ENCODE measurements at regions not wholly inside any gene's neighbourhood (a gene's known extent, or its start where the extent isn't known, plus 50 kb on each side); places are given as distances from the start of the nearest gene placed in this dataset.

- no peak for DNase-seq (ENCODE audit: low read depth in 2 of 2)
- TF ChIP-seq EZH2 (IDR thresholded peaks at IDR 0.05; ENCODE audit: low read length, missing control alignments) (no peak), CTCF (conservative IDR thresholded peaks at IDR 0.05 in 1 of 2, IDR thresholded peaks at IDR 0.05 in 1 of 2; ENCODE audit: low read depth in 1 of 2, low read length in 2 of 2) (no peak)
These were observed 82.0 kb upstream of the MEX3C start for GRCh38 chr18:51279367-51279984.

GRCh38 chr18:51287818-51288508 lies 90.5 kb upstream of the MEX3C start:
- Histone ChIP-seq H3K36me3 (ENCODE audit: control insufficient read depth, insufficient read depth, low read length) (no peaks in the 10 kb centered on the region), H2AFZ (ENCODE audit: low read length) (no peak overlapping the region), H3K4me2 (ENCODE audit: extremely low read depth, insufficient read depth, low read length) (no peak overlapping the region), H4K20me1 (ENCODE audit: control insufficient read depth, extremely low read depth, insufficient read depth, low read length) (no peaks in the 10 kb centered on the region), H3K79me2 (ENCODE audit: control insufficient read depth, insufficient read depth, low read length) (no peaks in the 10 kb centered on the region), H3K9me3 (ENCODE audit: control insufficient read depth, insufficient read depth, low read depth, low read length) (no peaks in the 10 kb centered on the region), H3K9ac (ENCODE audit: insufficient read depth, low read length) (no peak overlapping the region), H3K27ac (ENCODE audit: insufficient read depth, low read length) (no peak overlapping the region), H3K4me3 (replicated peaks in 1 of 4; ENCODE audit: control extremely low read depth in 1 of 4, insufficient read depth in 1 of 4, low read depth in 3 of 4, low read length in 4 of 4) (no peak overlapping the region), H3K4me1 (ENCODE audit: control insufficient read depth, extremely low read depth, insufficient read depth, low read length) (no peaks in the 10 kb centered on the region), H3K27me3 (ENCODE audit: control insufficient read depth, insufficient read depth, low read length) (no peaks in the 10 kb centered on the region)
- no peak for DNase-seq (ENCODE audit: low read depth in 2 of 2)
- TF ChIP-seq CTCF (conservative IDR thresholded peaks at IDR 0.05 in 1 of 2, IDR thresholded peaks at IDR 0.05 in 1 of 2; ENCODE audit: low read depth in 1 of 2, low read length in 2 of 2) = no peak
- no peak for TF ChIP-seq EZH2 (IDR thresholded peaks at IDR 0.05; ENCODE audit: low read length, missing control alignments)

More at GRCh38 chr18:51279367-51279984, 82.0 kb upstream of the MEX3C start:
- Histone ChIP-seq H2AFZ (ENCODE audit: low read length) (no peak overlapping the region), H3K79me2 (ENCODE audit: control insufficient read depth, insufficient read depth, low read length) (no peaks in the 10 kb centered on the region), H4K20me1 (ENCODE audit: control insufficient read depth, extremely low read depth, insufficient read depth, low read length) (no peaks in the 10 kb centered on the region), H3K27me3 (ENCODE audit: control insufficient read depth, insufficient read depth, low read length) (no peaks in the 10 kb centered on the region), H3K4me3 (replicated peaks in 1 of 4; ENCODE audit: control extremely low read depth in 1 of 4, insufficient read depth in 1 of 4, low read depth in 3 of 4, low read length in 4 of 4) (no peak overlapping the region), H3K4me1 (ENCODE audit: control insufficient read depth, extremely low read depth, insufficient read depth, low read length) (no peaks in the 10 kb centered on the region), H3K27ac (ENCODE audit: insufficient read depth, low read length) (no peak overlapping the region), H3K9ac (ENCODE audit: insufficient read depth, low read length) (no peak overlapping the region), H3K9me3 (ENCODE audit: control insufficient read depth, insufficient read depth, low read depth, low read length) (no peaks in the 10 kb centered on the region), H3K4me2 (ENCODE audit: extremely low read depth, insufficient read depth, low read length) (no peak overlapping the region), H3K36me3 (ENCODE audit: control insufficient read depth, insufficient read depth, low read length) (no peaks in the 10 kb centered on the region)

- H3K4me3 ChIP-seq (replicated peaks in 1 of 4; ENCODE audit: control extremely low read depth in 1 of 4, insufficient read depth in 1 of 4, low read depth in 3 of 4, low read length in 4 of 4) = no peak overlapping the region
- no peak overlapping the region for H3K9ac ChIP-seq (ENCODE audit: insufficient read depth, low read length)
- H3K27me3 ChIP-seq (ENCODE audit: control insufficient read depth, insufficient read depth, low read length) = no peaks in the 10 kb centered on the region
- H3K4me2 ChIP-seq (ENCODE audit: extremely low read depth, insufficient read depth, low read length) = no peak overlapping the region
- no peak overlapping the region for H3K27ac ChIP-seq (ENCODE audit: insufficient read depth, low read length)
- H2AFZ ChIP-seq (ENCODE audit: low read length) = no peak overlapping the region
- TF ChIP-seq CTCF (conservative IDR thresholded peaks at IDR 0.05 in 1 of 2, IDR thresholded peaks at IDR 0.05 in 1 of 2; ENCODE audit: low read depth in 1 of 2, low read length in 2 of 2) (no peak), EZH2 (IDR thresholded peaks at IDR 0.05; ENCODE audit: low read length, missing control alignments) (no peak)
- no peaks in the 10 kb centered on the region for H4K20me1 ChIP-seq (ENCODE audit: control insufficient read depth, extremely low read depth, insufficient read depth, low read length)
- H3K36me3 ChIP-seq (ENCODE audit: control insufficient read depth, insufficient read depth, low read length) = no peaks in the 10 kb centered on the region
- H3K9me3 ChIP-seq (ENCODE audit: control insufficient read depth, insufficient read depth, low read depth, low read length) = no peaks in the 10 kb centered on the region
- no peak for DNase-seq (ENCODE audit: low read depth in 2 of 2)
- H3K4me1 ChIP-seq (ENCODE audit: control insufficient read depth, extremely low read depth, insufficient read depth, low read length) = no peaks in the 10 kb centered on the region
- no peaks in the 10 kb centered on the region for H3K79me2 ChIP-seq (ENCODE audit: control insufficient read depth, insufficient read depth, low read length)
These were observed 91.1 kb upstream of the MEX3C start for GRCh38 chr18:51288582-51288981.

Measured in fibroblast of lung (primary cell).